HG03108 (cell line): ENCODE measurements at regions not wholly inside any gene's neighbourhood (a gene's known extent, or its start where the extent isn't known, plus 50 kb on each side); places are given as distances from the start of the nearest gene placed in this dataset.

Experiments
- ATAC-seq: cut with Tn5 transposase; IDR thresholded peaks from one replicate; pipeline ENCODE4 v1.9.1; 2021; ENCODE audit warnings: moderate library complexity; ENCODE audit not compliant: unreplicated experiment

DNA sequence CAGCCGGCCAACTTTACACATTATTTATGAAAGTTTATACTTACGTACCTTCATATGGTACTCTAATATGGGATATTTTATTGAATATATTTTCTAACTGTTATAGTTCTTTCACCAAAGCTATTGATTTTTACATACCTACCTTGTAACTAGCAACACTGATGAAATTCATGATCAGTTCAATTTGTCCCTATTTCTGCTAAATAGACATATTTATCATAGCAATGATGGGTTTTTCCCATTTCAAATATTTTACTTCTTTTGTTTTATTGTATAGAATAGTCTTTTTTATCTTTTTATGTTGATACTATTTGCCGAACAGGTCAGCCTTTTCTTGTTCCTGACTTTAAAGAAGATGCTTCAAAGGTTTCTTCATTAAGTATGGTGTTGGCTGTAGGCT lies 59.0 kb upstream of the CTNND2 start:
- ATAC-seq, result no peak

DNA sequence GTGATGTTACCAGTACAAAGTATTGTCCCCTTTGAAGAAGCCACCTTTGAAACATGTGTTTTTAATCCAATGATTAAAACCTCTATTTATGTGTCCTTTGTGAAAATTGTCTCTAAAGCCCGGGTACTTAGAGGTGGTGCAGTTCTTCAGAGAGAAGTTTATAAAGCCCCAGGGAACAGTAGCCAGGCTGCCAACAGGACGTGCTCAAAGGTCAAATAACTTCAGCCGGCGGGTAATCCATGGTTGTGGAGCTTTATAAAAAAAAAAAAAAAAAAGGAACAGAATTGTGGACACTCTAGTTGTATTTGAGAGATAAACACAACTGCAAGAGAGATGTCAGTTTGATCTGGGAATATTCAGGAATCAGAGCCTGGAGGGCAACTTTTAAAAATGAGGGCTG lies 57.9 kb upstream of the CTNND2 start:
- ATAC-seq, result no peak

DNA sequence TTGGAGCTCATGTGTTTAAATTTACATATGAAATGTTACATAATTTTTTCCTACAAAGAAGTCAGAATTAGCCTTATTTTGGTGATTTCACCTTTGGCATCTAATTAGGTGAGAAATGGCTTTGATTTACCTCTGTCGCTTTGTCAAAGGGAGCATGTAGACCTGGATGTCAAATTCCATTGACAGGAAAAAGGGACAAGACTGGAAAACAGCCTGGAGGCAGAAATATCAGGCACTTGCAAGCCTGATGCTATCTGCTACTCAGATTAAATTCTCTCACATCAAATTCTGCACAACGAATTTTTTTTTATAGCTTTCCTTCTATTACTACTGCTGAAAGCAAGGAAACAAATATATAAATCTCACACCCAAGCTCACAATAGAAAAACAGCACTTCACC lies 54.1 kb upstream of the CTNND2 start:
- no peak for ATAC-seq

DNA sequence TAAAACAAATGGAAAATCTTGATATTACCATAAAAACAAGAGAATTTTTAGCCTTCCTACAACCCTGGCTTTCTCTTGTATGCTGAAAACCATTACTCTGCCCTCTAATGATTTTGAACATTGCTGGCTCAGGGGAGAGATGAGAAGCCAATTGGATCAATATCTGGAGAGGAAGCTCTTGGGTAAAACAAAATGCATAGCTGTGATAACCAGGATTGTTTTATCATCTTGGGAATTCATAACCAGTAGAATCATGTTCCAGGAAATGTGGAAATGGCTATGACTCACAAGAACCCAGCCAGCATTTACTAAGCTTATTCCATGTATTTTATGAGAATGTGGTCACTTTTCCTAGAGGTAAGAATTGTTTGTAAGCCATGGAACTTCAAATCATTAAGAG lies 51.1 kb upstream of the CTNND2 start:
- ATAC-seq, result no peak
